Duodenal mucosa (tissue), 2 donors: ENCODE measurements at regions not wholly inside any gene's neighbourhood (a gene's known extent, or its start where the extent isn't known, plus 50 kb on each side); places are given as distances from the start of the nearest gene placed in this dataset.

Source experiments
- H3K27ac ChIP-seq: one replicate; pipeline ENCODE4 v1.7.0; 2013; ENCODE audit warnings: low read depth, low read length
- H3K27me3 ChIP-seq, 2 donors: one replicate each; pipeline ENCODE4 v1.7.0; 2013; ENCODE audit warnings: low read length in 2 of 2, control low read depth in 1 of 2; ENCODE audit not compliant: insufficient read depth in 2 of 2, control insufficient read depth in 1 of 2
- H3K36me3 ChIP-seq, 2 donors: one replicate each; pipeline ENCODE4 v1.7.0; 2013; ENCODE audit warnings: low read length in 2 of 2, control low read depth in 1 of 2; ENCODE audit not compliant: insufficient read depth in 2 of 2, control insufficient read depth in 1 of 2
- H3K4me1 ChIP-seq, 2 donors: one replicate each; pipeline ENCODE4 v1.7.0; 2013; ENCODE audit warnings: low read length in 2 of 2, control low read depth in 1 of 2; ENCODE audit not compliant: insufficient read depth in 2 of 2, control insufficient read depth in 1 of 2
- H3K4me3 ChIP-seq, 2 donors: one replicate each; pipeline ENCODE4 v1.7.0; 2013; ENCODE audit warnings: low read length in 2 of 2, low read depth in 1 of 2
- H3K9ac ChIP-seq, 2 donors: one replicate each; pipeline ENCODE4 v1.7.0; 2013; ENCODE audit warnings: low read length in 2 of 2, low read depth in 1 of 2
- H3K9me3 ChIP-seq, 2 donors: one replicate each; pipeline ENCODE4 v1.7.0; 2013; ENCODE audit warnings: low read length in 2 of 2, control low read depth in 1 of 2; ENCODE audit not compliant: control insufficient read depth in 1 of 2

DNA sequence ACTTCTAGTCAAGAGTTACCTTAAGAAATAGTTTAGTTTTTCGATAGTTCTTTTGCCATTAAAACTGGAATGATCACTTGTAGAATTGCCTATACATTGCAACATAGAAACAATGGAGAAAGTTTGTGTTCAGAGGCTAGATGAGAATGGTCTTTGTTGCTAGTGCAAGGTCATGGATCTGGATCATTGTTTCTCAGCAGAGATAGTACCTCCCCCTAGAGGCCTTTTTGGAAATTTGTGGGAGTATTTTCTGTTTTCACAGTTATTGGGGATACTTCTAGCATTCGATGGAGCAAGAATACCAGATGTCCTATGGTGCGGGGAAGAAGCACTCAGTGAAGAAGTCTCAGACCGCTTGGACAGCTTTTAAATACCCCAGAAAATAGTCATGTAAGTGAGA is 138.8 kb upstream of the HMGA2 start:
- Histone ChIP-seq H3K36me3 (no peaks in the 10 kb centered on the region), H3K27me3 (peaks cover 0 to 2% of the 10 kb centered on the region in 2 donors), H3K27ac (no peak overlapping the region), H3K4me1 (no peaks in the 10 kb centered on the region), H3K4me3 (no peak overlapping the region), H3K9me3 (no peaks in the 10 kb centered on the region), H3K9ac (no peak overlapping the region)

DNA sequence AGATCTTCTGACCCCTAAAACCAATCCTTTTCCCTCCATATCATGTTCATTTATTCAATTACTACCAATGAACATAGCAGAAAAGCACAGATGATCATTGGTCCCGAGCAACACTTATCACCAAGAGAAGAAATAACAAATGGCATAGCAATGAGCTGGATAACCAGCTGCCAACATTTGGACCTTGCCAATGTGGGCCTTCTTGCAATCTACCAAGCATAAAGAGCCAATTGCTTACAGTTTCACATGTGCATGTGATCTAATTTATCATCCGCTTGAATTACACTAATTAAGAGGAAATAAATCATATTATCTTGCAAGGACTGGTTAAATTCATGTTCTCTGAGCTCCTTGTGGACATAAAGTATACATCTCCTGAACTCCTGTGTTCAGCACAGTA is 134.8 kb upstream of the HMGA2 start:
- no peak overlapping the region for H3K27ac ChIP-seq
- H3K27me3 ChIP-seq, result no peaks in the 10 kb centered on the region
- H3K9me3 ChIP-seq, result no peaks in the 10 kb centered on the region
- H3K36me3 ChIP-seq, result no peaks in the 10 kb centered on the region
- no peak overlapping the region for H3K4me3 ChIP-seq
- no peak overlapping the region for H3K9ac ChIP-seq
- H3K4me1 ChIP-seq, result no peaks in the 10 kb centered on the region

DNA sequence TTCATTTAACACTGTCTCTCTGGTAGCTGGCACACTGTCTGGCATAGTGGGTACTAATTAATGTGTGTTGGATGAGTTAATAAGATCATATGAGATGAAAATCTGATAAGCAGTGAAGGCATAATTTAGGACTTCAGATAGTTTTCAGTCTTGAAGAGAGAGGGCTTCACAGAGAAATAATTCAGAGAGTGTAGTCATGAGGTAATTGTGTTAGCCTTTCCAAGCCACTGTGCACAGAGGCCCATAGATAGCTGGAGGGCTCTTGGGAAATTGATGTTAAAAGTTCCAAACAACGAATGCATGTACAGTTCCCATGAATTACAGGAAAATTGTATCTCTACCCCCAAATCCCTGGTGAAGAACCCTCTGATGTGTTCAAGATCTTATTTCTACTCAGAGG is 133.8 kb upstream of the HMGA2 start:
- no peaks in the 10 kb centered on the region for H3K36me3 ChIP-seq
- no peaks in the 10 kb centered on the region for H3K9me3 ChIP-seq
- H3K4me3 ChIP-seq, result no peak overlapping the region
- H3K4me1 ChIP-seq, result no peaks in the 10 kb centered on the region
- no peak overlapping the region for H3K27ac ChIP-seq
- H3K9ac ChIP-seq, result no peak overlapping the region
- H3K27me3 ChIP-seq, result no peaks in the 10 kb centered on the region

DNA sequence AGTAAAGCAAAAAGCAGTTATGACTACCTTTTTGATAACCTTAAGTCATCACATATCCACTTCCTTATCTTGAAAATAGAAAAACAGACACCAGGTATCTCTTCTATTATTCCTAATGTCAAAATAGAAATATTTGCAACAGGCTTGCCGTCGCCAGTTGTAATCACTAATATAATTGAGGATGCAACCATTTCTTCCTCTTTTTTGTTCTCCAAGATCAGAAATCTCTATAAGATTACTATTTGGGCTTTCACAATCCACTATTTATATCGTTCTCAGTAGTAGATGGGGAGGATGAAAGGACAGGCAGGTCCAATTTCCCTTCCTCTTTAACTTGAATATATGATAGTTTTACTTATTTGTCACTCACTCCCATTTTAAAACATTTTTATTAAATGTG is 130.2 kb upstream of the HMGA2 start:
- Histone ChIP-seq H3K4me3 (no peak overlapping the region), H3K9ac (no peak overlapping the region), H3K27ac (no peak overlapping the region), H3K36me3 (no peaks in the 10 kb centered on the region), H3K4me1 (no peaks in the 10 kb centered on the region), H3K9me3 (no peaks in the 10 kb centered on the region), H3K27me3 (no peaks in the 10 kb centered on the region)

DNA sequence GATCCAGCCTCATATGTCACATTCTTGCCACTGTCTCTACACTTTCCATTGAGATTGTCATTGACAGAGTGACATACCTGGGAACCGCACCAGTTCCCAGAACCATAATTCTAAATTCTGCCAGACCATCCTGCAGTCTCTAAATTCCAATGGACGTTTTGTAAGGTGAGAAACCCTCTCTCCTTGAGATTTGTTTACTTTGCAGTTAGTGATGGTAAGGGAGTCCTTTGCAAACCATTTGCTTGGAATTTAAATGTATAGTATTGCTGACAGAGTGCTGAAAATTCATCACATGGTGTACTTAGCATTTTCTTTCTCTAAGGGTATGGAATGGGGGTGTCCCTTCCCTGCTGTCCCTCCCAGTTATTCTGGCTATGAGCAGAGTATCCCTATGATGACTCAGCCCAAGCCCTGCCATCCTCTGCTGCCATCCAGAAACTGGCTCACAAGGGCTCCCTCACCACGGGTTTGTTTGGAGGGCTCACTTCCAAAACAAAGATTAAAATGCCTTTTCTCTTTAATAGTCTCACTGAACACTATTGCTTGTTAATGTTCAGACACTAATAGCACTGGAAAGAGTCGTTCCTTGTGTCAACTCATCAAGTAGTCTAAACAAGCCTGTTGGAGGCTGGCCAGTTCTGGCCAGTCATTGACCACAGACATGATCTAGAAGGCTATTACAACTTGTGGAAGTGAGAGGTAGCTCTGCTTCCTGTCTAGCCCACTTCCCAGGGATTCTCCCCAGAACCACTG is 129.0 kb upstream of the HMGA2 start:
- no peak overlapping the region for H3K9ac ChIP-seq
- H3K27ac ChIP-seq, result no peak overlapping the region
- no peaks in the 10 kb centered on the region for H3K9me3 ChIP-seq
- no peak overlapping the region for H3K4me3 ChIP-seq
- H3K36me3 ChIP-seq, result no peaks in the 10 kb centered on the region
- no peaks in the 10 kb centered on the region for H3K27me3 ChIP-seq
- no peaks in the 10 kb centered on the region for H3K4me1 ChIP-seq

DNA sequence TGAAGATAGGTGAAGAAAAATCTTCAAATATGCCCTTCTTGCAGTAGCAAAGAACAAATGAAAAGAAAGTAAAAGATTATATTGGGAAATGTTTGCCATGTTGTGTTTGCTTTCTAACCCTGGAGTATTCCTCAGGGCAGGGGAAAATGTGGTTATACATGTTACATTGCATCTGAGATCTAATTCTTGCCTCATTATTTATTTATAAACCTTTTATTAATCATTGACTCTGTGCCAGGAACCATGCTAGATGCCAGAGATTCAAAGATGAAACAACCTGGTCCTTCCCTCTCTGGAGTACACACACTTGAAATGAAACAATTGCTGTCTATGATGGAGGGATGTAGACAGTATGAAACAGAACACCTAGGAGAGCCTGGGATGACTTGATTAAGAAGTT is 128.1 kb upstream of the HMGA2 start:
- H3K9ac ChIP-seq, result no peak overlapping the region
- no peaks in the 10 kb centered on the region for H3K36me3 ChIP-seq
- H3K9me3 ChIP-seq, result no peaks in the 10 kb centered on the region
- H3K27ac ChIP-seq, result no peak overlapping the region
- no peaks in the 10 kb centered on the region for H3K4me1 ChIP-seq
- no peak overlapping the region for H3K4me3 ChIP-seq
- H3K27me3 ChIP-seq, result no peaks in the 10 kb centered on the region

DNA sequence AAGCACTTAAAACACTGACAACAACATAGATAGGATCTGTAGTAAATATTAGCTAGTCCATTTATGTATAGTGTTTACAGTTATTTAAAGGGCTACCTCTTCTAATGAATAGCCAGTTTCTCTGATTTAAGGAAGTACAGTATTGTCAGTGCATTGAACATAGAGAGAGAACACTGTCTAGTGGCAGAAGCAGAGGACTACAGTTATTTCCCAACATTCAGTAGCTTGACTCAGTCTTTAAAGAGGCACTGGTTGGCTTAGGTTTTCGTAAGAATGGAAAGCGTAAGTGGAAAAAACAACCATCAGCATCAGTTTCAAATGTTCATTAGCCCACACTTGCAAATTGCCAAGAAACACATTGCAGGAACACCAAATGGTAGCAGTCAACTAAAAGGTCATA is 125.0 kb upstream of the HMGA2 start:
- Histone ChIP-seq H3K9me3 (no peaks in the 10 kb centered on the region), H3K4me3 (no peak overlapping the region), H3K27me3 (no peaks in the 10 kb centered on the region), H3K4me1 (no peaks in the 10 kb centered on the region), H3K9ac (no peak overlapping the region), H3K27ac (no peak overlapping the region), H3K36me3 (no peaks in the 10 kb centered on the region)

DNA sequence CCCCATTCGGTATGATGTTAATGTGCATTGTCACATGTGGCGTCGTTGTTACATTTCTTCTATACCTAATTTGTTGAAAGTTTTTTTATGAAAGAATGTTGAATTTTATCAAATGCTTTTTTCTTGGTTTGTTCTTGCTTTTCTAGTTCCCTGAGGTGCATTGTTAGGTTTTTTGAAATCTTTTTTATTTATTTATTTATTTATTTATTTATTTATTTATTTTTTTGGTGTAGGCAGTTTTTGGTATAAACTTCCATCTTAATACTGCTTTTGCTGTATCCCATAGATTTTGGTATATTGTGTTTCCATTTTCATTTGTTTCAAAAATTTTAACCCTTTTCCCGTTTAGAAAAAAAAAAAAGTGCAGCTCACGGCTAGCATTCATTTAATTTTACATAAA is 121.1 kb upstream of the HMGA2 start:
- peaks cover 0 to 3% of the 10 kb centered on the region in 2 donors for H3K9me3 ChIP-seq
- H3K9ac ChIP-seq, result no peak overlapping the region
- H3K4me3 ChIP-seq, result no peak overlapping the region
- no peak overlapping the region for H3K27ac ChIP-seq
- no peaks in the 10 kb centered on the region for H3K27me3 ChIP-seq
- H3K36me3 ChIP-seq, result no peaks in the 10 kb centered on the region
- H3K4me1 ChIP-seq, result no peaks in the 10 kb centered on the region

DNA sequence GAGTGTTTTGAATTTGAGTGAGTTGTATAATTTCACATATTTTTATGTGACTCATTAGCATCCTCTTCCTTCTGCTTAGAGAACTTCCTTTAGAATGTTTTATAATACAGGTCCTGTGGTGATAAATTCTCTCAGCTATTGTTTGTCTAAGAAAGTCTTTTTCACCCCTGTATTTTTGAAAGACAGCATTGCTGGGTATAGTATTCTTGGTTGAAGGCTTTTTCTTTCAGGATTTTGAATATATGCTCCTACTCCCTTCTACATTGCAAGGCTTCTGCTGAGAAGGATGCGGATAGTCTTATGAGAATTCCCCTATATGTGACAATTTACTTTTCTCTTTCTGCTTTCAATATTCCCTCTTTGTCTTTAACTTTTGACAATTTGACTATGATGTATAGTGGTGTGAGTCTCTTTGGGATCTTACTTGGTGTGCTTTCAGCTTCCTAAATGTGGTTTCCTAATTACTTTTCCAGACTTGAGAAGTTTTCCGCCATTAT is 118.9 kb upstream of the HMGA2 start:
- H3K9me3 ChIP-seq, result peaks cover 0 to 3% of the 10 kb centered on the region in 2 donors
- H3K27me3 ChIP-seq, result no peaks in the 10 kb centered on the region
- H3K4me1 ChIP-seq, result no peaks in the 10 kb centered on the region
- no peak overlapping the region for H3K4me3 ChIP-seq
- no peaks in the 10 kb centered on the region for H3K36me3 ChIP-seq
- no peak overlapping the region for H3K27ac ChIP-seq
- H3K9ac ChIP-seq, result no peak overlapping the region

DNA sequence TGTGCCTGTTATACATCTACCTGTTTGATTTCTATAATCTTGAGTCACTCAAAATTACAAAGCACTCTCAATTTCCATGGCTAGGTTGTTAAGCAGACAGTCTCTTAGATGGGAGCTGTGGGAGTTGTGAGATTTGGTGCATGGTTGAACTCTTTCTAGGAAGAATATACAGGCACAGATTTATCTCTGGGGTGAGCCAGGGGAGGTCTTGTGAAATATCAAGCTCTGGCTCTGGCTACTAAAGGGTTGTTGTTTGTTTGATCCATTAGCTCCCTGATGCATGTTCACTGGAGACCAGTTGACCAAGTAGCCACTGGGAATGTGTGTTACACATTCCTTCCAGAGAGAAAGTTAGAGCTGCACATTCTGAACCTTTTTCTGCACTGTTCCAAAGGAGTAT is 117.2 kb upstream of the HMGA2 start:
- H3K4me1 ChIP-seq, result no peaks in the 10 kb centered on the region
- no peak overlapping the region for H3K9ac ChIP-seq

More for the DNA sequence above, 117.2 kb upstream of the HMGA2 start:
- H3K9me3 ChIP-seq, result peaks cover 0 to 3% of the 10 kb centered on the region in 2 donors
- H3K27me3 ChIP-seq, result no peaks in the 10 kb centered on the region
- no peak overlapping the region for H3K4me3 ChIP-seq
- H3K36me3 ChIP-seq, result no peaks in the 10 kb centered on the region
- H3K27ac ChIP-seq, result no peak overlapping the region
